HepG2 (cell line): ENCODE measurements at regions not wholly inside any gene's neighbourhood (a gene's known extent, or its start where the extent isn't known, plus 50 kb on each side); places are given as distances from the start of the nearest gene placed in this dataset.

Experiments
- CTCF ChIP-seq: sonication (generic); formaldehyde crosslinking; IDR thresholded peaks from 2 replicates; pipeline ENCODE4 v1.5.0; 2020; ENCODE audit warnings: mild to moderate bottlenecking, missing genetic modification reagents, moderate library complexity
- FOXP1 ChIP-seq, 2 experiments: fragments of 450-650 bp in 1 of 2; IDR thresholded peaks; 2 replicates each; pipeline ENCODE4 v1.6.1; 2017 to 2018; ENCODE audit warnings: antibody characterized with exemption in 1 of 2
- MAFK ChIP-seq, 2 experiments: IDR thresholded peaks in 1 of 2; conservative IDR thresholded peaks in 1 of 2; 2 replicates each; pipeline ENCODE4 v1.6.1; 2011; ENCODE audit warnings: improper control_type of control experiment in 2 of 2, low read length in 2 of 2
- PBX2 ChIP-seq: IDR thresholded peaks from 2 replicates; pipeline ENCODE4 v1.6.1; 2016; ENCODE audit warnings: control low read depth
- POLR2A ChIP-seq, 2 experiments: IDR thresholded peaks; 2 replicates each; pipeline ENCODE4 v1.6.1; 2011; ENCODE audit warnings: low read depth in 2 of 2, low read length in 2 of 2, mild to moderate bottlenecking in 1 of 2, moderate library complexity in 1 of 2; ENCODE audit not compliant: insufficient read depth in 1 of 2
- ZFP91 ChIP-seq: sonication (generic); formaldehyde crosslinking; IDR thresholded peaks from 2 replicates; pipeline ENCODE4 v1.9.0; 2022; ENCODE audit warnings: missing genetic modification reagents, mild to moderate bottlenecking, borderline replicate concordance
- ZNF749 ChIP-seq: sonication (generic); formaldehyde crosslinking; IDR thresholded peaks from 2 replicates; pipeline ENCODE4 v1.8.0; 2022; ENCODE audit warnings: mild to moderate bottlenecking, missing genetic modification reagents, moderate library complexity, borderline replicate concordance
- ZNF788 ChIP-seq: sonication (generic); formaldehyde crosslinking; IDR thresholded peaks from 2 replicates; pipeline ENCODE4 v1.5.0; 2020; ENCODE audit warnings: mild to moderate bottlenecking, missing genetic modification reagents, borderline replicate concordance

- TF ChIP-seq ZNF788 (CRISPR knock-in tag) = no peak
- TF ChIP-seq CTCF (CRISPR knock-in tag) = no peak
- TF ChIP-seq PBX2 (CRISPR knock-in tag) = no peak
- TF ChIP-seq FOXP1 (IDR thresholded peaks at IDR 0.05) = no peak
- TF ChIP-seq FOXP1 (CRISPR knock-in tag; IDR thresholded peaks at IDR 0.05) = no peak
- TF ChIP-seq ZFP91 = no peak
- TF ChIP-seq MAFK (conservative IDR thresholded peaks at IDR 0.05 in 1 of 2, IDR thresholded peaks at IDR 0.05 in 1 of 2; ENCODE audit: low read length in 2 of 2) = no peak
- no peak for TF ChIP-seq ZNF749 (CRISPR knock-in tag)
- no peak for TF ChIP-seq POLR2A (IDR thresholded peaks at IDR 0.05; ENCODE audit: insufficient read depth in 1 of 2, low read depth in 2 of 2, low read length in 2 of 2)
Measured at GRCh38 chr7:57367171-57367570, 82.8 kb upstream of the ZNF716 start.
